ENCODE measurements at regions not wholly inside any gene's neighbourhood (a gene's known extent, or its start where the extent isn't known, plus 50 kb on each side); places are given as distances from the start of the nearest gene placed in this dataset.

DNA sequence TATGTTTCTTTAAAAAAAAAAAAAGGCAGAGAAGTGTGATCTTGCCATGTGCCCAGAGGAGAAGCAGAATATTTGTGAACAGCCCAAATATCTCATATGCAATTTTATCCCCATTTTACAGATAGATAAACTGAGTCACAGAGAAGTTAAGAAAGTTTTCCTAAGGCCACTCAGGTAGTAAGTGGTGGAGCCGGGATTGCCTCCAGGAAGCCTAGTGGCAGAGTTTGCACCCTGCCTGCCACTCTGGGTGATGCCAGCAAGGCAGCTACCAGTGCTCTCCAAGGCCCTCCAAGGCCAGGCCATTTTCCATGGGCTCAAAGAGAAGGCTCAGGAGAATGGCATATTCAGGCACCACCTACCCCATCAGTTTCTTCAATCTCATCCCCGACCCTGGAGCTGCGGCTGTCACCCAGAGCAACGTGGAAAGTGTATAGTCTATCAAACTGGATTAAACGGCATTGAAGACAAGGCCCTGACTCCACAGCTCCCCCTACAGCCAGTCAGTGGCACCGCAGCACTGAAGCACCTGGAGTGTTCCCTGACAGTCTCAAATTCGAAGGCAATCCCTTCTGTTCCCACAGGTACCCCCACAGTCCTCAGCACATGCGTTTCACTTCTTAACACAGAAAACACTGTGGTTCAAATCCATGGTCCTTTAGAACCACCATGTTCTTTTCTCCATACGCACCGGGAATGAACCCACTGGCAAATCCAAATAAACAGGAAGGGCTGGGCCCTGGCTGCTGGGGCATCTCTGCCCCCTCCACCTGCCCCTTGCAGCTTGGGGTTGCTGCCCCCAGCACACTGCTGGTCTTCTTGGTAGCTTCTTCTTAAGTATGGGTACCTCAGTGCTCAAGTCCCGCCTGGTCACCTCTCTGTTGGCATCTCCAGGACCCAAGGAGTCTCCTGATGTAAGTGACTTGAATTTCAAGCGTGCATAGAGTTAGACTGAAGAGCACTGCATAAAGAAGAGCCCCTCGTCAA, 175.3 kb downstream of the INHBB start:
- ATAC-seq (peak; percentile 27), DNase-seq (no peak)
- intact Hi-C loops (cut with micrococcal nuclease): no loop called here

DNA sequence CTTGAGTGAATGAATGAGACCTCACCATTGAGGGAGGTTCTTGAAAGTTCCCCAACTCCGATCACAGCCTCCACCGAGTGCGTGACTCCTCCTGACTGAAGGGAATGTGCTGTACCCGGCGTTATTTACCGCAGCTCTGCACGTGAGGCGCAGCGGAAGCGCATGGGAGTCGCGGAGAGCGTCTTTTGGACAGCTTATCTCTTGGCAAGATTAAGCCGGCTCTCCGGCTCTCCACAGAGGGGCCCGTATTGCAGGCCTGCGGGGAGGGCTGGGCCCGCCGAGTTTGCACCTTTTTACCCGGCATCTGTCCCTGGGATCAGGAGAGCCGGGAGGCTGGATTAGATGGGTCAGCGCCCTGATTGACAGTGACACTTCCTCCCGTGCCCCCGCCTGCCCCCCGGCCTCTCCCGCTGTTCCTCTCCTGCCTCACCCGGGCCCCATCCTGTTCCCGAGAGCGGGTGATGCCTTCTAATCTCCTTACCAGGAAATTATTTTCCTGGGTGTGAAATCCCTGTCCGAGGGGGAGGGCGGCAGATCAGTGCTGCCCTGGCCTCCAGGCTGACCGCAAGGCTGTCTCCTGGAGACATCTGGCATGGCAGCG, 176.3 kb downstream of the INHBB start:
- ATAC-seq (peak; percentile 79), DNase-seq (peak; percentile 59)
- intact Hi-C loops (cut with micrococcal nuclease): no loop called here

DNA sequence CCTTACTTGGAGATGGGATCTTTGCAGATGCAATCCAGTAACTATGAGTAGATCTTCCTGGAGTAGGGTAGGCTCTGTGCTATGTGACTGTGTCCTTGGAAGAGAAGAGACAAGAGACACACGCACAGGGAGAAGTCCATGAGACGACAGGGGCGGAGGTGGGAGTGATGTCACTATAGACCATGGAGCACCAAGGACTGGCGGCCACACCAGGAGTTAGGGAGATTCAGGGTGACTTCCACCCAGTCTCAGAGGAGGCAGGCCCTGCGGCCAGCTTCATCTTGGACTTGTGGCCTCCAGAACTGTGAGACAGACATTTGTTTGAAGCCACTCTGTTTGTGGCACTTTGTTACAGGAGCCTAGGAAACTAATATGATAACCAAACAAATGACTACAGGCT, 177.8 kb downstream of the INHBB start:
- ATAC-seq (no peak), DNase-seq (no peak)
- intact Hi-C loops (cut with micrococcal nuclease): no loop called here

DNA sequence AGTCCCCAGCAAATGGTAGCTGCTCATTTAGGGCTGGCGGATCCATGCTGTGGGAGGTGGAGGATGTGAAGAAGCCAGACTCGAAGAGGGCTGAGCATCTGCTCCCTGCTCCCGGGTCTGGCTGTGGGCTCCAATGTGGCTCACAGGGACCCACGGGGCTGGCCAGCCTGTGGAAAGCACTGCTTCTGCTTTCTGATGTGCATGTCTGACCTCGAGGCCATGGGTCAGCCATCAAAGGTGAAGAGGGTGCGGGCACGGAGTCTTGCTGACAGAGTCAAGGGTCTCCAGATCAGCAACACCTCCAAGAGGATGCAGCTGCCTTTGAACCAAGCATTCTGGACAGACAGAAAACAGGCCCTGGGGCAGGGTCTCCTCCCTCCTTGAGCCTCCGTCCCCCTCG, 178.2 kb downstream of the INHBB start:
- ATAC-seq (no peak), DNase-seq (no peak)
- intact Hi-C loops (cut with micrococcal nuclease): no loop called here

DNA sequence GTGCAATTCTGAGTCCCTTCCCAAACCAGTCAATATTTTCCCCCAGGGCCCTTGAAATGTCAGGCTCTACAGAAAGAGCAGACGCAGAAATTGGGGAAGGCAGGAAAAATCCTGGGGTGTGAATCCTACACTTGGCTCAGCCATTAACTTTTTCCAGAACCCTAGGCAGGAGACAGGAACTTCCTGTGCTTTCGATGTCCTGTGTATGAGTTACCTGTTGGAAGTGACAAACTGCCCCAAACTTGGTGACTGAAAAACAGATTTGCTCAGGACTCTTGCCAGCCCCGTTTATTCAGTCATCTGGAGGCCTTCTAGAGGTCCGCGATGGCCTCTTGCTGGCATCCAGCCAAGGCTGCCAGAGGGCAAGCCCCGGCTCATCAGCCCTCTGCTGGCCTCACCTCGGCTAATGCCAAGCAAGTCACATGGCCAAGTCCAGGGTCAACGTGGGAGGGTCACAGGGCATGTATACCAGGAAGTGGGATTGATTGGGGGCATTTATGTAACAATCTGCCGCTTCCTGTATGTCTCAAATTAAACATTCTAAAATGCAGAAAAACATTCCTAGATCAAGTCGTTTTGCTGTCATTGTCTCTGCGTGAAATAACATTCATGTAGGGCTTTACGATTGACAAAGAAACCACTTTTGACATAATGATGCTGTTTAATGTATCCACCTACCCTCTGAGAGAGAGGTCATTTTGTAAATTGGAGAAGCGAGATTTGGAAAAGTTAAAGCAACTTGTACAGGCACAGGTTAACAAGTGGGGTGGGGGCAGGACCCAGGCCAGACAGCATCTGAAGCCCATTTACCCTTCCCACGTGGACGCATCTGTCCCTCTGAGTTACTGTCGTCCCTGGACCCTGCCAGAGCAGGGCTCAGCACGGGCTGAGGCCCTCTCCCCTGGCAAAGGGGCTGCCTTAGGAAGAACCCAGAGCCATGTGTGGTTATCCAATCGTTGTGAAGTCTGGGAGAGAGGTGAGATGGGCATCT, 179.4 kb downstream of the INHBB start:
- intact Hi-C loops (cut with micrococcal nuclease): no loop called here
- DNase-seq (peak; percentile 59), ATAC-seq (peak; percentile 8)

DNA sequence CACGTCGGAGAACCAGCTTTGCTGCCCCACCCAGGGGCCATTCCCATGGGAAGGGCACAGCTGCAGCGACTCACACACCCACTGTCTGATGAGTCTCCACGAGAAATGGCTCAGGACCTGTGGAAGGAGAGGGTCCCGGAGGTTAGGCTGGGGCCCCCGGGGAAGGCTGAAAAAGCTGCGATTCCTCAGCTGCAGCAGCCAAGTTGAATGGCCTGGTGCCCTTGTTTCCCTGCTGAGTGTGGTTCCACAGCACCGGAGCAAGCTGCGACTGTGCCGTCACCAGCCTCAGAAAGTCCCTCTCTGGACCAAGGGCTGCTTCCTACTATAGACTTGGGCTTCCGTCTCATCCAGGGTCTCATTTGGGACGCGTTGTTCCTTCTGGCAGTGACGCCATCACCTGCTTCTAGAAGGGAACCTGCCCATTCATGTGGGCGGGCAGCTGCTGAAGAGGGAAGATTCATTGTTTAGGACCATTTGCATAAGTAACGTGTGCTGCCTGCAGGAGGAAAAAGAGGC, 180.2 kb downstream of the INHBB start:
- intact Hi-C loops (cut with micrococcal nuclease): no loop called here
- no peak for DNase-seq

DNA sequence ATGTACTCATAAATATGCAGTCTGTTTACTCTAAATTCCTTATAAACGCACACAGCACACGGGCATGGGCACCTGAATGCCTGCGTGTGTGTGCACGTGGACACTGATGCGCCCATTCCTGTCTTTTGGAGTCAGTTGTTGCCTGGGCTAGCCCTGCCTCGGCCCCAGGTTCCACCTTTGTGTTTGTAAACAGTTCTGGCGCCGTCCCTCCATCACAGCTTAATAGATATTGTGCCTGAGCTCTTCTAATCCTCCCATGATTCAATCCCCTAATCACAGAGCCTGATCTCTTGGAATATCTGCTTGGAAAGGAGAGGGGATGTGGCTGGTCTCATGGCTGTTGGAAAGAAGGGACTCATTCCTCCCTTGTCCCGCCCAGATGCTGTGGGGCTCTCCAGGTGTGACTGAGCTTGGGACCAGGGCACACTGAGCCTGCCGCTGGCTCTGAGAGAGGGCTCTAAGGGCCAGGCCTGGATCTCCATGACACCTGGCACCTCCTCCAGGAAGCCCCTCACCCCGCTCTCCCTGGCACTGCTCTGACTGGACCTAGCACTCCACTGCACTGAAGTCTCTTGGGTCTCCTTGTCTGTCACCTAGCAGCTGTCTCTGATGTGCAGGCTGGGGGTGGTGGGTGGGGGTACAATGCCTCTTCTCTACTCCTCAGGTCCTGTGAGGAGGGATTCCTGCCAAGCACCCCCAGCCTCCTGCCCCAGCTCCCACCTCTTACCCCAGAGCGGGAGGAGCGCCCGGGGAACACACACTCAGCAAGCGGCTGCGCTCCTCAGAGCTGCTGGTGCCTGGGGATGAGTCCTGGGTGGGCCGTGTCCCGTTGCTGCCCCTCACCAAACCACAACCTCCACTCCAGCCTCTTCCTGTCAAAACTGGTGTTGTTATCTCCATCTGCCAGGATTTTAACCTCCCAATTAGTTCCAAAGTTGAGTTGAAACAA, 181.3 kb downstream of the INHBB start:
- intact Hi-C loops (cut with micrococcal nuclease): no loop called here
- ATAC-seq (no peak), DNase-seq (no peak)

More for the DNA sequence above, 180.2 kb downstream of the INHBB start:
- peak; percentile 19 for ATAC-seq

DNA sequence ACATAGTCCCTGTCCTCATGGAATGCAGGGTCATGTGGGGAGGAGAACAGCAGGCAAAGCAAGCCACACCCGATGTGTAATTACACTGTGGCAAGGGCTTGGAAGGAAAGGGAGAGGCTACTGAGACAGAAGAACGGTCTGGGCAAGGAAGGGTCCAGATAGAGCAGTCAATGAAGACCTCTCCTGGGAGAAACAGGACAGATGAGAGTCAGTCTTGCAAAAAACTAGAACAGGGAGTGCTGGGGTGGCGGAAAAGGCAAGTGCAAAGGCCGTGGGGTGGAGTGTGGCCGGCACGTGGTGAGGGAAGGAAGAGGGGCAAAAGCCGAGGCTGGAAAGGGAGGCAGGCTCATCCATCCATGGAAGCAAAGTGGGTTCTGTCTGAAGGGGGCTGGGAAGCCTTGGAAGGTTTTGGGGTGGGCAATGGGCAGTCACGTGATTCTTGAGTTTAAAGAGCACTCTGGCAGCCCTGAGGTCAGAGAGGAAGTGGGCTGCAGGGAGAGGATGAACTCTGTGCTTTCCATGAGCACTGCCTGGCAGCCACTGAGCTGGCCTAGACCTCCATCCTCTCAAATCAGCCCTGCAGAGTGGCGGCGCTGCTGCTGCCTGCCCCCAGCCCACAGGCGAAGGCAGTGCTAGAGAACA, 182.2 kb downstream of the INHBB start:
- intact Hi-C loops (cut with micrococcal nuclease): no loop called here
- no peak for ATAC-seq

DNA sequence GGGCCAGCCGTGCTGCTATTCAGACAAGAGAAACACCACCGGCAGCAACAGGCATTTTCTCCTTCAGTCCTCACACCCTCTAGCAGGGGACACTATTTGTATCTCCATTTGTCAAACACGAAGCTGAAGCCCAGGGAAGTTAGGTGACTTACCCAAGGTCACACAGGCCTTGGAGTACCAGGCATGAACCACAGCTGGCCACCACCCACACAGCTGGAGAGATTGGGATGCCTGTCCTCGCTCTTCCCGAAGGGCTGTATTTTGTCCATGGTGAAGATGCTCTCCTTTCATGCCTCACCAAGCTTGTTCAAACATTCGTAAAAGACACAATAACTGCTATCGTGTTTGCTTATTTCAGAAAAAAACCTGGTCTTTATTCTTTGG, 182.7 kb downstream of the INHBB start:
- DNase-seq: no peak
- no peak for ATAC-seq
- intact Hi-C loops (cut with micrococcal nuclease): no loop called here

More for the DNA sequence above, 182.2 kb downstream of the INHBB start:
- DNase-seq: no peak

DNA sequence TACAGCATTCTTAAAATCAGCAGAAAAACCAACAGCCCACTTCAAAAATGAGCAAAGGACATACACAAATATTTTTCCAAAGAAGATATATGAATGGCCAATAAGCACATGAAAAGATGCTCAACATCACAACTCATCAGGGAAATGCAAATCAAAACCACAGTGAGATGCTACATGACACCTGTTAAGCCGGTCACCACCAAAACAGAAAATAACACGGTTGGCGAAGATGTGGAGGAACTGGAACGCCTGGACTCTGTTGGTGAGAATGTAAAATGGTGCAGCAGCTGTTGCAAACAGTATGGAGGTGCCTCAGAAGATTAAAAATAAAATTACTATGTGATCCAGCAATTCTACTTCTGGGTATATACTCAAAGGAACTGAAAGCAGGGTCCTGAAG, 184.8 kb downstream of the INHBB start:
- DNase-seq: no peak
- ATAC-seq: no peak
- intact Hi-C loops (cut with micrococcal nuclease): no loop called here

DNA sequence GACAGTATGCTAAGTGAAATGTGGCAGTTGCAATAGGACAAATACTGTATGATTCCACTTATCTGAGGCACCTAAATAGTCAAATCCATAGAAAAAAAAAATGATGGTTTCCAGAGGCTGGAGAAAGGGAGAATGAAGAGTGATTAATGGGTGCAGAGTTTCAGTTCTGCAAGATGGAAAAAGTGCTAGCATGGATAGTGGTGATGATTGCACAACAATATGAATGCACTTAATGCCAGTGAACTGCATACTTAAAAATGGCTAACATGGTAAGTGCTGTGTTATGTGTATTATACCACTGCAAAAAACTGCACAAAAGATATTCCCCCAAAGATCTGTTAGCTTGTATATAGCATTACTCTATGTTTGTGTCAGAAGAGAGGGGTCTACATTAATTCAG, 185.4 kb downstream of the INHBB start:
- ATAC-seq (no peak), DNase-seq (no peak)
- intact Hi-C loops (cut with micrococcal nuclease): no loop called here

DNA sequence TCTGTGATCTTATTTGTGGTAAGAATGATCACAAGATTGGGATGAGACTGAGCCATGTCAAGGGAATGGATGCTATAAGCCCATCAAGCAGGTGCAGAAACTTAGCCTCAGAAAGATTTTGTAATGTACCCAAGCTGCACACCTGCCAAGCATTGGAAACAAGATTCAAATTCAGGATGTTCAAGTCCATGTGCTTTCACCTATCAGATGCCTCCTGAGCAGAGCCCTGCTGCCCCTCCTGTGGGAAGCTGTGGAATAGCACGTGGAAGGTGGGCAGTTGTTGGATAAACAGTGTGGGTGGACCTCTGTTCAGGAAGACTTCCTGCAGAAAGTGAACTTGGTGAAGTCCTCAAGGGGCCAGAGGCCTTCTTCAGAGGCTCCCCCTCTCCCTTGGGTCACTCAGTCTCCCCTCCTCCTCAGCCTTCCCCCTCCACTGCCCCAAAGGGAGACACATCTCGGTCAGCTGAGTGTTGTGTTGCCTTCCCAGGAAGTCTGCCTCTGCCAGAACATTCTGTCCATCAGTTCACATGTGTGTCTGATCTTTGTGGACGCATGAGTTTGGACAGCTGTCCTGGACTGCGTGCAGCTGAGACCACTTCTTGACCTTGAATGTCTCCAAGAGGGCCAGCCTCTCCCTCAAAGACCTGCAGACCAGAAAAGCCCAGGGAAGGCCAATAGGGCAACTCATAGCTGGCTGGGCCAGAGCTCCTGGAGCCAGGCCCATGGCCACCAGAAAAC, 186.1 kb downstream of the INHBB start:
- DNase-seq (peak; percentile 51), ATAC-seq (peak; percentile 75)
- intact Hi-C loops (cut with micrococcal nuclease): no loop called here

DNA sequence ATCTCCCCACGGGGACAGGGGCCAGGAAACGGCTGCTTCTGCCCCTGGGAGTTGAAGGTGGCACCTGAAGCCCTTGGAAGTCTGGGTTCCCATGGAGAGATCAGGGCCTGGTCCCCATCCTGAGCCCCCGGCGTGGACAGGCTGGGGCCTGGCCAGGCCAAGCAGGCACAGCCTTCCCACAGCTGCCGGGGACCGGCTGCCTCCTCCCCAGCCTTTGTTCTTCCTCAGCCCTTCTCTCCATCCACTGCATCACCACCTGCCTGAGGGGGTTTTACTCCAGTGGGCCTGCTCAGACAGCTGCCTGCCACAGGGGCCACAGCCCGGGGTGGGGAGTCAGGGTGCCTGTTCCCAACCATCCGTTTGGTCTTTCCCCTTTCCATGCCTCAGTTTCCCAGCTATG, 187.7 kb downstream of the INHBB start:
- intact Hi-C loops (cut with micrococcal nuclease): no loop called here
- DNase-seq: no peak
- no peak for ATAC-seq

DNA sequence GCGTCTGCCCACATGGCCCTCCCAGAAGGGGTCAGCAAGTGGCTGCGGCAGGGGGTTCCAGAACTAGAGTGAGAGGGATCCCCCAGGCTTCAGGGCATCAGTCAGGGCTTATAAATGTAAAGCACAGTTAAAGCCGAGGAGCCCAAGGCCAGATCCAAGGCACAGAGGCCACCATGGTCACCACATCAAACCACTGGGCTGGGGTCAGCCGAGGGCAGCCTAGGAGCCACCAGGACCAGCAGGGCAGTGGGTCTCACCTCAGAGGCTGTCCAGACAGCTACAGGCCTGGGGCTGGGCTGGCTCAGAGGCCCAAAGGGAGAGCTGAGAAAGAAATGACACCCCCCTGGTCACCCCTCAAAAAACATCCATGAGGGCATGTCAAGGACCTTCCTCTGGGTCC, 188.5 kb downstream of the INHBB start:
- DNase-seq (no peak), ATAC-seq (no peak)
- intact Hi-C loops (cut with micrococcal nuclease): no loop called here

DNA sequence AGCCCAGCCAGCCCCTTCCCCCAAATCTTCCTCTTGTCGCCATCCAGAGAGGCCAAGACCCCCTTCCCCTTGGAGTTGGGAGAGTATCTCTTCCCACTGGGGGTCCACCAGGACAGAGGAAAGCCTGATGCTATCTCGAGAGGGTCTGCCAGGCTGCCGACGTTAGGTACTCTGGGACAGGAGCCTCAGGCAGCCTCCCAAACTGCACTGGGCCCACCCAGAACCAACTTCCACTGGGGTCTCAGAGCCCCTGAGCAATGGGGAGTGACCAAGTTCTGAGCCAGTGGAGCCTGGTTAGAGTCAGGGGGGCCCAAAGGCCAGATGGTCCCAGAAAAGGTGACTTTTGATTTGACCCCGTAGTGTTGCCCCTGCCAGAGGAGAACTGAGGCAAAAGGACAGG, 189.1 kb downstream of the INHBB start:
- ATAC-seq (no peak), DNase-seq (no peak)
- intact Hi-C loops (cut with micrococcal nuclease): no loop called here

DNA sequence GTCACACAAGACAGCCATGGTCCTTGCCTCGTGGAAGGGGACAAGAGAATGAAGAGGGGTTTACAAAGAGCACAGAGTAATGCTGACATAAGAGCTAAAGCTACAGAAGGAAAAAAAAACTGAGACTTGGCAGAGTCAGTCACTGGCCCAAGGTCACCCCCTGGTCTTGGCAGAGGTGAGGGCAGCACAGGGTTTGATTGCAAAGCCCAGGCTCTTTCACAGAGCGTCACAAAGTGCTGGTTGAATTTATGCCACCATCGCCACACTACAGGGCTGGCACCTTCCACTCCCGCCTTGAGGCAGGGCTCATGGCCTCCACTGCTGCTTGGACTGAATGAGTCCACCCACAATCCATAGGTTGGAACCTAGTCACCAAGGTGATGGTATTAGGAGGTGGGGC, 190.2 kb downstream of the INHBB start:
- intact Hi-C loops (cut with micrococcal nuclease): no loop called here
- DNase-seq: peak; percentile 54
- peak; percentile 68 for ATAC-seq
